Transverse colon (tissue), 4 donors: ENCODE measurements at regions not wholly inside any gene's neighbourhood (a gene's known extent, or its start where the extent isn't known, plus 50 kb on each side); places are given as distances from the start of the nearest gene placed in this dataset.

Experiments
- DNase-seq: peaks from one replicate; pipeline ENCODE4 v3.0.0-alpha.2; 2019
- H3K27ac ChIP-seq, 4 donors: fragments of 200-600 bp; sonication (generic); 2 replicates each; pipeline ENCODE4 v1.5.1; 2016 to 2018; ENCODE audit warnings: inconsistent platforms in 4 of 4
- H3K27me3 ChIP-seq: fragments of 200-600 bp; sonication (generic); 2 replicates; pipeline ENCODE4 v1.5.1; 2017; ENCODE audit warnings: inconsistent platforms
- H3K36me3 ChIP-seq, 4 donors: fragments of 200-600 bp; sonication (generic); 2 replicates each; pipeline ENCODE4 v1.5.1; 2017 to 2019; ENCODE audit warnings: inconsistent platforms in 4 of 4
- H3K4me1 ChIP-seq, 4 donors: fragments of 200-600 bp; sonication (generic); 2 replicates each; pipeline ENCODE4 v1.5.1; 2017 to 2020; ENCODE audit warnings: inconsistent platforms in 4 of 4
- H3K4me3 ChIP-seq, 4 donors: fragments of 200-600 bp; sonication (generic); 1 replicate in 1 of 4; 2 replicates in 3 of 4; pipeline versions ENCODE4 v1.5.1 to v1.6.1; 2017 to 2019; ENCODE audit warnings: inconsistent platforms in 4 of 4
- H3K9me3 ChIP-seq, 2 donors: fragments of 200-600 bp; sonication (generic); 2 replicates each; pipeline ENCODE4 v1.5.1; 2017 to 2019; ENCODE audit warnings: inconsistent platforms in 2 of 2
- CTCF ChIP-seq, 5 experiments: fragments of 200-600 bp in 3 of 5; fragments of 450-650 bp in 2 of 5; sonication (generic) in 3 of 5; IDR thresholded peaks; 1 replicate in 2 of 5; 2 replicates in 3 of 5; pipeline ENCODE4 v1.5.1; 2016 to 2017; ENCODE audit warnings: antibody characterized with exemption in 5 of 5, inconsistent platforms in 3 of 5, mild to moderate bottlenecking in 2 of 5, moderate library complexity in 1 of 5
- EP300 ChIP-seq: sonication (generic); formaldehyde crosslinking; IDR thresholded peaks from one replicate; pipeline ENCODE4 v1.6.1; 2017; ENCODE audit warnings: antibody characterized with exemption, low read depth
- POLR2A ChIP-seq: fragments of 450-650 bp; IDR thresholded peaks from one replicate; pipeline ENCODE4 v1.6.1; 2016; ENCODE audit warnings: antibody characterized with exemption, mild to moderate bottlenecking, moderate library complexity
- POLR2AphosphoS5 ChIP-seq, 3 donors: sonication (generic); formaldehyde crosslinking; IDR thresholded peaks; one replicate each; pipeline ENCODE4 v1.6.1; 2016; ENCODE audit warnings: antibody characterized with exemption in 3 of 3
- WGBS, 2 donors: methylation state at CpG; one replicate each; pipeline ENCODE4 v1.1.5; 2018; ENCODE audit warnings: low coverage in 1 of 2; 5-methylcytosine and 5-hydroxymethylcytosine counted together
- in situ Hi-C, 4 donors: fragments of 200-750 bp; cut with MboI; loops; one replicate each; pipeline versions ENCODE4 v1.15.0 to v1.15.1; 2017; ENCODE audit warnings: low sequenced_read_pairs in 3 of 4, low pct_ligation_motif_present in 1 of 4, low pct_unique_long_range_greater_than_20kb in 1 of 4
- intact Hi-C: fragments of 100-400 bp; cut with DNase I; formaldehyde crosslinking; loops from one replicate; pipeline ENCODE4 v1.15.1; 2023; ENCODE audit warnings: low total_unique reads

- Histone ChIP-seq H3K4me3 (no peak overlapping the region), H3K27ac (no peak overlapping the region), H3K36me3 (no peaks in the 10 kb centered on the region), H3K4me1 (no peaks in the 10 kb centered on the region), H3K27me3 (no peaks in the 10 kb centered on the region), H3K9me3 (no peaks in the 10 kb centered on the region)
- 86 to 88% methylated on average over 9 of the region's 9 CpGs for WGBS, 2 donors
- DNase-seq, result no peak
- intact Hi-C loops (no loop called here), in situ Hi-C loops (no loop called here)
- TF ChIP-seq POLR2A (no peak), CTCF (IDR thresholded peaks at IDR 0.05) (no peak), EP300 (no peak), POLR2AphosphoS5 (IDR thresholded peaks at IDR 0.05) (no peak)
Measured at GRCh38 chr3:189457631-189458412, 173.4 kb upstream of the TP63 start.

GRCh38 chr3:189458528-189458927 is 172.7 kb upstream of the TP63 start:
- TF ChIP-seq POLR2AphosphoS5 (IDR thresholded peaks at IDR 0.05) (no peak), POLR2A (no peak), EP300 (no peak), CTCF (IDR thresholded peaks at IDR 0.05) (no peak)
- H3K4me1 ChIP-seq, result no peaks in the 10 kb centered on the region
- H3K27me3 ChIP-seq, result no peaks in the 10 kb centered on the region
- no peaks in the 10 kb centered on the region for H3K9me3 ChIP-seq
- H3K36me3 ChIP-seq, result no peaks in the 10 kb centered on the region
- in situ Hi-C loops (no loop called here), intact Hi-C loops (no loop called here)
- no peak for DNase-seq
- no peak overlapping the region for H3K4me3 ChIP-seq
- WGBS, 2 donors, result 88 to 93% methylated on average over 6 to 7 of the region's 7 CpGs
- no peak overlapping the region for H3K27ac ChIP-seq

GRCh38 chr3:189459231-189459630 is 172.0 kb upstream of the TP63 start:
- Histone ChIP-seq H3K4me3 (no peak overlapping the region), H3K4me1 (no peaks in the 10 kb centered on the region), H3K27ac (no peak overlapping the region), H3K9me3 (no peaks in the 10 kb centered on the region), H3K36me3 (no peaks in the 10 kb centered on the region), H3K27me3 (no peaks in the 10 kb centered on the region)
- TF ChIP-seq CTCF (IDR thresholded peaks at IDR 0.05) (no peak), POLR2A (no peak), POLR2AphosphoS5 (IDR thresholded peaks at IDR 0.05) (no peak)
- WGBS, 2 donors, result 72 to 82% methylated on average over 2 of the region's 2 CpGs
- DNase-seq, result no peak
- intact Hi-C loops (no loop called here), in situ Hi-C loops (no loop called here)

GRCh38 chr3:189460511-189460910 is 170.7 kb upstream of the TP63 start:
- Histone ChIP-seq H3K4me3 (no peak overlapping the region), H3K27ac (no peak overlapping the region), H3K9me3 (no peaks in the 10 kb centered on the region), H3K36me3 (no peaks in the 10 kb centered on the region), H3K4me1 (no peaks in the 10 kb centered on the region), H3K27me3 (no peaks in the 10 kb centered on the region)
- in situ Hi-C loops (no loop called here), intact Hi-C loops (no loop called here)
- WGBS, 2 donors, result 71 to 83% methylated on average over 1 to 2 of the region's 2 CpGs
- no peak for TF ChIP-seq POLR2A
- TF ChIP-seq EP300, result no peak
- TF ChIP-seq CTCF (IDR thresholded peaks at IDR 0.05), result no peak
- TF ChIP-seq POLR2AphosphoS5 (IDR thresholded peaks at IDR 0.05), result no peak
- no peak for DNase-seq
